ENCODE measurements at regions not wholly inside any gene's neighbourhood (a gene's known extent, or its start where the extent isn't known, plus 50 kb on each side); places are given as distances from the start of the nearest gene placed in this dataset.

GRCh38 chr6:3515669-3516068 lies 58.8 kb upstream of the SLC22A23 start:
- no TSS peak for BruUV-seq (replicated peaks)
- TF ChIP-seq CTCF (conservative IDR thresholded peaks at IDR 0.05; ENCODE audit: low read depth, low read length) (no peak), EZH2 (IDR thresholded peaks at IDR 0.05; ENCODE audit: borderline replicate concordance, low read depth, low read length, poor library complexity, severe bottlenecking) (no peak)
- CTCF ChIA-PET, result interaction anchor here (0.7 kb wide), 1 partner anchor 37 kb away, joined by 4 read pairs; no protein-coding TSS in a partner anchor
- no peak for DNase-seq (ENCODE audit: low spot score)
- H3K36me3 ChIP-seq (ENCODE audit: insufficient read depth, low read length, poor library complexity, severe bottlenecking), result no peaks in the 10 kb centered on the region
- H3K9me3 ChIP-seq (ENCODE audit: low read depth, low read length, poor library complexity, severe bottlenecking), result no peaks in the 10 kb centered on the region
- no peak overlapping the region for H3K27ac ChIP-seq (ENCODE audit: low read depth, low read length, poor library complexity, severe bottlenecking)
- POLR2A ChIA-PET (ENCODE audit: low non-redundant PET), result no interaction called here
- H3K4me1 ChIP-seq (ENCODE audit: insufficient read depth, low read length, poor library complexity, severe bottlenecking), result peaks cover 7% of the 10 kb centered on the region
- no peak overlapping the region for H3K4me3 ChIP-seq (ENCODE audit: low read depth, low read length, poor library complexity, severe bottlenecking)
- intact Hi-C loops (cut with micrococcal nuclease; ENCODE audit: unreplicated experiment), result no loop called here
- no peaks in the 10 kb centered on the region for H3K27me3 ChIP-seq (replicated peaks; ENCODE audit: insufficient read depth, low read depth, low read length, poor library complexity)

GRCh38 chr6:3513416-3513815 lies 56.6 kb upstream of the SLC22A23 start:
- H3K27ac ChIP-seq (ENCODE audit: low read depth, low read length, poor library complexity, severe bottlenecking), result no peak overlapping the region
- intact Hi-C loops (cut with micrococcal nuclease; ENCODE audit: unreplicated experiment), result no loop called here
- ChIA-PET CTCF (no interaction called here), POLR2A (ENCODE audit: low non-redundant PET) (no interaction called here)
- no peak for DNase-seq (ENCODE audit: low spot score)
- H3K27me3 ChIP-seq (replicated peaks; ENCODE audit: insufficient read depth, low read depth, low read length, poor library complexity), result no peaks in the 10 kb centered on the region
- H3K9me3 ChIP-seq (ENCODE audit: low read depth, low read length, poor library complexity, severe bottlenecking), result no peaks in the 10 kb centered on the region
- TF ChIP-seq EZH2 (IDR thresholded peaks at IDR 0.05; ENCODE audit: borderline replicate concordance, low read depth, low read length, poor library complexity, severe bottlenecking), result no peak
- no peak for TF ChIP-seq CTCF (conservative IDR thresholded peaks at IDR 0.05; ENCODE audit: low read depth, low read length)
- H3K4me3 ChIP-seq (ENCODE audit: low read depth, low read length, poor library complexity, severe bottlenecking), result no peak overlapping the region
- BruUV-seq (replicated peaks), result no TSS peak
- no peaks in the 10 kb centered on the region for H3K36me3 ChIP-seq (ENCODE audit: insufficient read depth, low read length, poor library complexity, severe bottlenecking)
- H3K4me1 ChIP-seq (ENCODE audit: insufficient read depth, low read length, poor library complexity, severe bottlenecking), result peaks cover 7% of the 10 kb centered on the region

GRCh38 chr6:3512832-3513231 lies 56.0 kb upstream of the SLC22A23 start:
- ChIA-PET CTCF (no interaction called here), POLR2A (ENCODE audit: low non-redundant PET) (no interaction called here)
- no peak for TF ChIP-seq EZH2 (IDR thresholded peaks at IDR 0.05; ENCODE audit: borderline replicate concordance, low read depth, low read length, poor library complexity, severe bottlenecking)
- no peak for TF ChIP-seq CTCF (conservative IDR thresholded peaks at IDR 0.05; ENCODE audit: low read depth, low read length)
- no peak for DNase-seq (ENCODE audit: low spot score)
- H3K27me3 ChIP-seq (replicated peaks; ENCODE audit: insufficient read depth, low read depth, low read length, poor library complexity), result no peaks in the 10 kb centered on the region
- BruUV-seq (replicated peaks), result no TSS peak
- H3K9me3 ChIP-seq (ENCODE audit: low read depth, low read length, poor library complexity, severe bottlenecking), result no peaks in the 10 kb centered on the region
- H3K27ac ChIP-seq (ENCODE audit: low read depth, low read length, poor library complexity, severe bottlenecking), result no peak overlapping the region
- intact Hi-C loops (cut with micrococcal nuclease; ENCODE audit: unreplicated experiment), result no loop called here
- H3K4me1 ChIP-seq (ENCODE audit: insufficient read depth, low read length, poor library complexity, severe bottlenecking), result peaks cover 7% of the 10 kb centered on the region
- no peak overlapping the region for H3K4me3 ChIP-seq (ENCODE audit: low read depth, low read length, poor library complexity, severe bottlenecking)
- no peaks in the 10 kb centered on the region for H3K36me3 ChIP-seq (ENCODE audit: insufficient read depth, low read length, poor library complexity, severe bottlenecking)
